ENCODE measurements at regions not wholly inside any gene's neighbourhood (a gene's known extent, or its start where the extent isn't known, plus 50 kb on each side); places are given as distances from the start of the nearest gene placed in this dataset.

DNA sequence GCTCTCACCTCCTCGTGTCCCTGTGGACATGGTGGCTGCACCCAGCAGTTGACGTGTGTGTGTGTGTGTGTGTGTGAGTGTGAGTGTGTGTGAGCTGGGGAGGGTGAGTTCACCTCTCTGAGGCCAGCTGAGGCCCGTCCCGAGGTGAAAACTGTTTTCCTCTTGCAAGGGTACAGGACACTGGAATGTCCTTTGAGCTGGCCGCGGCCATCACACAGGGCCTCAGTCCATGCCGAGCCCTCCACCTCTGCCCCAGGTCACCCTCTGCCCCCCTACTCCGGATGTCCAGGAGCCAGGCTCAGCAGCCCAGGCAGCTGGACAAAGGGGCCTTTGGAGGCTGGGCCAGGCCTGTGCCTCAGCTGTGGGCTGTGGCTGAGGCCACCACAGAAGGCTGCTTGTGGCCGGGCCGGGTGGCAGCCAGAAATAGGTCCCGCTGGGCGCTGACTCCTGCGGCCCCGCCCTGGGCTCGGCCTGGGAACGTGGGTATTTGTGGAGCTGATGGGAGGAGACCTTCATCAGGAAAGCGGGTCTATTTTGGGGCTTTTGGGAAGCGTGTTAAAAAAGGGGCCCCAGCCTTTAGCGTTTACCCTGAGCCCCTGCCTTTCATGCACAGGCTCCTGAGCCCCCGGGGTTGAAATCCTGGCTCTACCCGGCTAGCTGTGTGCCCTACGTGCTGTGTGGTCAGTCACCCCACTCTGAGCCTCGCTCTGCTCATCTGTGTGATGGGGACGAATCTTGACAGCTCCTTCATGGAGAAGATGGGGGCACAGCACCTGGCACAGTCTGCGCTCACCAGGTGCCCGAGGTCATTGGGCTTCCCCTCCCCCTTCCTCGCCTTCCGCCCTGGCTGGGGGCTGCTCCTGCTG, 75.1 kb upstream of the IER5L start:
- DNase-seq (ENCODE audit: low spot score), result no peak
- Histone ChIP-seq H3K9me3 (ENCODE audit: control insufficient read depth in 4 of 4, low read length in 3 of 4) (no peaks in the 10 kb centered on the region), H3K27ac (ENCODE audit: low read depth in 1 of 2, low read length in 2 of 2) (no peak overlapping the region), H3K36me3 (ENCODE audit: control insufficient read depth in 4 of 4, insufficient read depth in 3 of 4, low read depth in 1 of 4, low read length in 3 of 4) (no peaks in the 10 kb centered on the region), H3K9ac (ENCODE audit: low read depth in 1 of 2, low read length in 2 of 2) (no peak overlapping the region), H3K4me3 (ENCODE audit: low read depth in 1 of 3, low read length in 3 of 3) (no peak overlapping the region), H3K27me3 (ENCODE audit: control insufficient read depth in 4 of 4, insufficient read depth in 4 of 4, low read length in 3 of 4) (peaks cover 0 to 7% (median 3%) of the 10 kb centered on the region in 4 donors), H3K4me1 (ENCODE audit: control insufficient read depth in 4 of 4, insufficient read depth in 4 of 4, low read length in 3 of 4) (peaks cover 0 to 2% (median 0%) of the 10 kb centered on the region in 4 donors)
- 71% methylated on average over 28 of the region's 28 CpGs for WGBS
- no peak for TF ChIP-seq RXRA (IDR thresholded peaks at IDR 0.05)
- TF ChIP-seq GABPA (IDR thresholded peaks at IDR 0.05 in 1 of 2, conservative IDR thresholded peaks at IDR 0.05 in 1 of 2), result no peak
- no peak for TF ChIP-seq NR2F2 (IDR thresholded peaks at IDR 0.05)
- no peak for TF ChIP-seq FOXA2 (IDR thresholded peaks at IDR 0.05)
- no peak for TF ChIP-seq JUND (IDR thresholded peaks at IDR 0.05)
- TF ChIP-seq, protein P1, sequence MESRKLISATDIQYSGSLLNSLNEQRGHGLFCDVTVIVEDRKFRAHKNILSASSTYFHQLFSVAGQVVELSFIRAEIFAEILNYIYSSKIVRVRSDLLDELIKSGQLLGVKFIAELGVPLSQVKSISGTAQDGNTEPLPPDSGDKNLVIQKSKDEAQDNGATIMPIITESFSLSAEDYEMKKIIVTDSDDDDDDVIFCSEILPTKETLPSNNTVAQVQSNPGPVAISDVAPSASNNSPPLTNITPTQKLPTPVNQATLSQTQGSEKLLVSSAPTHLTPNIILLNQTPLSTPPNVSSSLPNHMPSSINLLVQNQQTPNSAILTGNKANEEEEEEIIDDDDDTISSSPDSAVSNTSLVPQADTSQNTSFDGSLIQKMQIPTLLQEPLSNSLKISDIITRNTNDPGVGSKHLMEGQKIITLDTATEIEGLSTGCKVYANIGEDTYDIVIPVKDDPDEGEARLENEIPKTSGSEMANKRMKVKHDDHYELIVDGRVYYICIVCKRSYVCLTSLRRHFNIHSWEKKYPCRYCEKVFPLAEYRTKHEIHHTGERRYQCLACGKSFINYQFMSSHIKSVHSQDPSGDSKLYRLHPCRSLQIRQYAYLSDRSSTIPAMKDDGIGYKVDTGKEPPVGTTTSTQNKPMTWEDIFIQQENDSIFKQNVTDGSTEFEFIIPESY (IDR thresholded peaks at IDR 0.05), result no peak
- TF ChIP-seq, protein P2, sequence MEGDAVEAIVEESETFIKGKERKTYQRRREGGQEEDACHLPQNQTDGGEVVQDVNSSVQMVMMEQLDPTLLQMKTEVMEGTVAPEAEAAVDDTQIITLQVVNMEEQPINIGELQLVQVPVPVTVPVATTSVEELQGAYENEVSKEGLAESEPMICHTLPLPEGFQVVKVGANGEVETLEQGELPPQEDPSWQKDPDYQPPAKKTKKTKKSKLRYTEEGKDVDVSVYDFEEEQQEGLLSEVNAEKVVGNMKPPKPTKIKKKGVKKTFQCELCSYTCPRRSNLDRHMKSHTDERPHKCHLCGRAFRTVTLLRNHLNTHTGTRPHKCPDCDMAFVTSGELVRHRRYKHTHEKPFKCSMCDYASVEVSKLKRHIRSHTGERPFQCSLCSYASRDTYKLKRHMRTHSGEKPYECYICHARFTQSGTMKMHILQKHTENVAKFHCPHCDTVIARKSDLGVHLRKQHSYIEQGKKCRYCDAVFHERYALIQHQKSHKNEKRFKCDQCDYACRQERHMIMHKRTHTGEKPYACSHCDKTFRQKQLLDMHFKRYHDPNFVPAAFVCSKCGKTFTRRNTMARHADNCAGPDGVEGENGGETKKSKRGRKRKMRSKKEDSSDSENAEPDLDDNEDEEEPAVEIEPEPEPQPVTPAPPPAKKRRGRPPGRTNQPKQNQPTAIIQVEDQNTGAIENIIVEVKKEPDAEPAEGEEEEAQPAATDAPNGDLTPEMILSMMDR (IDR thresholded peaks at IDR 0.05; ENCODE audit: low read depth, low read length, missing input control), result no peak
- no peak for TF ChIP-seq SP1 (IDR thresholded peaks at IDR 0.05)
- TF ChIP-seq HNF4G (IDR thresholded peaks at IDR 0.05), result no peak
- TF ChIP-seq TAF1 (conservative IDR thresholded peaks at IDR 0.05), result no peak
- TF ChIP-seq, protein P3, sequence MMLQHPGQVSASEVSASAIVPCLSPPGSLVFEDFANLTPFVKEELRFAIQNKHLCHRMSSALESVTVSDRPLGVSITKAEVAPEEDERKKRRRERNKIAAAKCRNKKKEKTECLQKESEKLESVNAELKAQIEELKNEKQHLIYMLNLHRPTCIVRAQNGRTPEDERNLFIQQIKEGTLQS (IDR thresholded peaks at IDR 0.05), result no peak
- TF ChIP-seq HNF4A (conservative IDR thresholded peaks at IDR 0.05), result no peak
- TF ChIP-seq, protein P4, sequence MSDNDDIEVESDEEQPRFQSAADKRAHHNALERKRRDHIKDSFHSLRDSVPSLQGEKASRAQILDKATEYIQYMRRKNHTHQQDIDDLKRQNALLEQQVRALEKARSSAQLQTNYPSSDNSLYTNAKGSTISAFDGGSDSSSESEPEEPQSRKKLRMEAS (IDR thresholded peaks at IDR 0.05), result no peak
- no peak for TF ChIP-seq FOXA1 (IDR thresholded peaks at IDR 0.05)
- TF ChIP-seq, protein P5, sequence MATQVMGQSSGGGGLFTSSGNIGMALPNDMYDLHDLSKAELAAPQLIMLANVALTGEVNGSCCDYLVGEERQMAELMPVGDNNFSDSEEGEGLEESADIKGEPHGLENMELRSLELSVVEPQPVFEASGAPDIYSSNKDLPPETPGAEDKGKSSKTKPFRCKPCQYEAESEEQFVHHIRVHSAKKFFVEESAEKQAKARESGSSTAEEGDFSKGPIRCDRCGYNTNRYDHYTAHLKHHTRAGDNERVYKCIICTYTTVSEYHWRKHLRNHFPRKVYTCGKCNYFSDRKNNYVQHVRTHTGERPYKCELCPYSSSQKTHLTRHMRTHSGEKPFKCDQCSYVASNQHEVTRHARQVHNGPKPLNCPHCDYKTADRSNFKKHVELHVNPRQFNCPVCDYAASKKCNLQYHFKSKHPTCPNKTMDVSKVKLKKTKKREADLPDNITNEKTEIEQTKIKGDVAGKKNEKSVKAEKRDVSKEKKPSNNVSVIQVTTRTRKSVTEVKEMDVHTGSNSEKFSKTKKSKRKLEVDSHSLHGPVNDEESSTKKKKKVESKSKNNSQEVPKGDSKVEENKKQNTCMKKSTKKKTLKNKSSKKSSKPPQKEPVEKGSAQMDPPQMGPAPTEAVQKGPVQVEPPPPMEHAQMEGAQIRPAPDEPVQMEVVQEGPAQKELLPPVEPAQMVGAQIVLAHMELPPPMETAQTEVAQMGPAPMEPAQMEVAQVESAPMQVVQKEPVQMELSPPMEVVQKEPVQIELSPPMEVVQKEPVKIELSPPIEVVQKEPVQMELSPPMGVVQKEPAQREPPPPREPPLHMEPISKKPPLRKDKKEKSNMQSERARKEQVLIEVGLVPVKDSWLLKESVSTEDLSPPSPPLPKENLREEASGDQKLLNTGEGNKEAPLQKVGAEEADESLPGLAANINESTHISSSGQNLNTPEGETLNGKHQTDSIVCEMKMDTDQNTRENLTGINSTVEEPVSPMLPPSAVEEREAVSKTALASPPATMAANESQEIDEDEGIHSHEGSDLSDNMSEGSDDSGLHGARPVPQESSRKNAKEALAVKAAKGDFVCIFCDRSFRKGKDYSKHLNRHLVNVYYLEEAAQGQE (IDR thresholded peaks at IDR 0.05), result no peak
- TF ChIP-seq EGR1 (IDR thresholded peaks at IDR 0.05; ENCODE audit: low read depth in 2 of 2), result no peak
- TF ChIP-seq YY1 (IDR thresholded peaks at IDR 0.05), result no peak
- TF ChIP-seq RAD21 (IDR thresholded peaks at IDR 0.05), result no peak
